ENCODE measurements at regions not wholly inside any gene's neighbourhood (a gene's known extent, or its start where the extent isn't known, plus 50 kb on each side); places are given as distances from the start of the nearest gene placed in this dataset.
"Not testable (repeated sequence)": the region's sequence is repeated elsewhere in the genome, so short reads cannot be mapped to it uniquely, and the experiment has no call there.

GRCh38 chr7:136389933-136390332 is 412.8 kb upstream of the MTPN start:
- peak; percentile 57 for DNase-seq (ENCODE audit: low read depth)
- no peak for TF ChIP-seq CTCF (conservative IDR thresholded peaks at IDR 0.05; ENCODE audit: low read depth, low read length)

GRCh38 chr7:136386876-136387275 is 409.7 kb upstream of the MTPN start:
- TF ChIP-seq CTCF (conservative IDR thresholded peaks at IDR 0.05; ENCODE audit: low read depth, low read length): no peak

More at GRCh38 chr7:136389933-136390332, 412.8 kb upstream of the MTPN start:
- H3K4me3 ChIP-seq (ENCODE audit: low read length): no peak overlapping the region

GRCh38 chr7:136371409-136371808 is 394.2 kb upstream of the MTPN start:
- not testable (repeated sequence) for H3K4me3 ChIP-seq (ENCODE audit: low read length); DNase-seq (ENCODE audit: low read depth)

More at GRCh38 chr7:136386876-136387275, 409.7 kb upstream of the MTPN start:
- no peak for DNase-seq (ENCODE audit: low read depth)
- no peak overlapping the region for H3K4me3 ChIP-seq (ENCODE audit: low read length)

- TF ChIP-seq CTCF (conservative IDR thresholded peaks at IDR 0.05; ENCODE audit: low read depth, low read length): no peak
- DNase-seq (ENCODE audit: low read depth): no peak
- no peak overlapping the region for H3K4me3 ChIP-seq (ENCODE audit: low read length)
These were observed 393.0 kb upstream of the MTPN start for GRCh38 chr7:136370137-136370536.

- no peak for DNase-seq (ENCODE audit: low read depth)
- no peak for TF ChIP-seq CTCF (conservative IDR thresholded peaks at IDR 0.05; ENCODE audit: low read depth, low read length)
- H3K4me3 ChIP-seq (ENCODE audit: low read length): no peak overlapping the region
These were observed 392.1 kb upstream of the MTPN start for GRCh38 chr7:136369225-136369624.

- no peak for DNase-seq (ENCODE audit: low read depth)
- no peak for TF ChIP-seq CTCF (conservative IDR thresholded peaks at IDR 0.05; ENCODE audit: low read depth, low read length)
These were observed 382.3 kb upstream of the MTPN start for GRCh38 chr7:136359333-136359903.

GRCh38 chr7:136353287-136353686 is 376.1 kb upstream of the MTPN start:
- no peak for DNase-seq (ENCODE audit: low read depth)
- H3K4me3 ChIP-seq (ENCODE audit: low read length): no peak overlapping the region
- no peak for TF ChIP-seq CTCF (conservative IDR thresholded peaks at IDR 0.05; ENCODE audit: low read depth, low read length)

More at GRCh38 chr7:136359333-136359903, 382.3 kb upstream of the MTPN start:
- no peak overlapping the region for H3K4me3 ChIP-seq (ENCODE audit: low read length)
